ENCODE measurements at regions not wholly inside any gene's neighbourhood (a gene's known extent, or its start where the extent isn't known, plus 50 kb on each side); places are given as distances from the start of the nearest gene placed in this dataset.
A peak's percentile ranks its signal among the peaks of the same experiment; 100 is the strongest.

DNA sequence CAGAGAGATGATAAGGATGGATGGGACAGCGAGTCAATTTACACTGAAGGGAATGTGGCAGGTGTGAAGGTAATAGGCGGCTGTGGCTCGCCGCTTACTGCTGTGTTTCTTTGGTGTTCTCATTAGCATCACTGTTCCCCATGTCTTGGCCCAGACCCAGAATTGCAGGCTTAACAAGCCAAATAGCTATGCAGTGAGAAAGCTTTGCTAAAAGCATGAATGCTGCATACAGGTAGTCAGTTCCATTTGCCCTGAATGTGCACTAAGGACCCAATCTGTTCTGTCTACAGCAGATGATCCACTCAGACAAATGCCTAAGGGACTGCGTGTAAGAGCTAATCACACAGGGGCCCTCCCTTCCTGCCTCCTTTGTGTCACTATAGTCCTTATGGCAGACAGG is 262.6 kb downstream of the DCDC2C start (continued):
- TF ChIP-seq, protein P1, sequence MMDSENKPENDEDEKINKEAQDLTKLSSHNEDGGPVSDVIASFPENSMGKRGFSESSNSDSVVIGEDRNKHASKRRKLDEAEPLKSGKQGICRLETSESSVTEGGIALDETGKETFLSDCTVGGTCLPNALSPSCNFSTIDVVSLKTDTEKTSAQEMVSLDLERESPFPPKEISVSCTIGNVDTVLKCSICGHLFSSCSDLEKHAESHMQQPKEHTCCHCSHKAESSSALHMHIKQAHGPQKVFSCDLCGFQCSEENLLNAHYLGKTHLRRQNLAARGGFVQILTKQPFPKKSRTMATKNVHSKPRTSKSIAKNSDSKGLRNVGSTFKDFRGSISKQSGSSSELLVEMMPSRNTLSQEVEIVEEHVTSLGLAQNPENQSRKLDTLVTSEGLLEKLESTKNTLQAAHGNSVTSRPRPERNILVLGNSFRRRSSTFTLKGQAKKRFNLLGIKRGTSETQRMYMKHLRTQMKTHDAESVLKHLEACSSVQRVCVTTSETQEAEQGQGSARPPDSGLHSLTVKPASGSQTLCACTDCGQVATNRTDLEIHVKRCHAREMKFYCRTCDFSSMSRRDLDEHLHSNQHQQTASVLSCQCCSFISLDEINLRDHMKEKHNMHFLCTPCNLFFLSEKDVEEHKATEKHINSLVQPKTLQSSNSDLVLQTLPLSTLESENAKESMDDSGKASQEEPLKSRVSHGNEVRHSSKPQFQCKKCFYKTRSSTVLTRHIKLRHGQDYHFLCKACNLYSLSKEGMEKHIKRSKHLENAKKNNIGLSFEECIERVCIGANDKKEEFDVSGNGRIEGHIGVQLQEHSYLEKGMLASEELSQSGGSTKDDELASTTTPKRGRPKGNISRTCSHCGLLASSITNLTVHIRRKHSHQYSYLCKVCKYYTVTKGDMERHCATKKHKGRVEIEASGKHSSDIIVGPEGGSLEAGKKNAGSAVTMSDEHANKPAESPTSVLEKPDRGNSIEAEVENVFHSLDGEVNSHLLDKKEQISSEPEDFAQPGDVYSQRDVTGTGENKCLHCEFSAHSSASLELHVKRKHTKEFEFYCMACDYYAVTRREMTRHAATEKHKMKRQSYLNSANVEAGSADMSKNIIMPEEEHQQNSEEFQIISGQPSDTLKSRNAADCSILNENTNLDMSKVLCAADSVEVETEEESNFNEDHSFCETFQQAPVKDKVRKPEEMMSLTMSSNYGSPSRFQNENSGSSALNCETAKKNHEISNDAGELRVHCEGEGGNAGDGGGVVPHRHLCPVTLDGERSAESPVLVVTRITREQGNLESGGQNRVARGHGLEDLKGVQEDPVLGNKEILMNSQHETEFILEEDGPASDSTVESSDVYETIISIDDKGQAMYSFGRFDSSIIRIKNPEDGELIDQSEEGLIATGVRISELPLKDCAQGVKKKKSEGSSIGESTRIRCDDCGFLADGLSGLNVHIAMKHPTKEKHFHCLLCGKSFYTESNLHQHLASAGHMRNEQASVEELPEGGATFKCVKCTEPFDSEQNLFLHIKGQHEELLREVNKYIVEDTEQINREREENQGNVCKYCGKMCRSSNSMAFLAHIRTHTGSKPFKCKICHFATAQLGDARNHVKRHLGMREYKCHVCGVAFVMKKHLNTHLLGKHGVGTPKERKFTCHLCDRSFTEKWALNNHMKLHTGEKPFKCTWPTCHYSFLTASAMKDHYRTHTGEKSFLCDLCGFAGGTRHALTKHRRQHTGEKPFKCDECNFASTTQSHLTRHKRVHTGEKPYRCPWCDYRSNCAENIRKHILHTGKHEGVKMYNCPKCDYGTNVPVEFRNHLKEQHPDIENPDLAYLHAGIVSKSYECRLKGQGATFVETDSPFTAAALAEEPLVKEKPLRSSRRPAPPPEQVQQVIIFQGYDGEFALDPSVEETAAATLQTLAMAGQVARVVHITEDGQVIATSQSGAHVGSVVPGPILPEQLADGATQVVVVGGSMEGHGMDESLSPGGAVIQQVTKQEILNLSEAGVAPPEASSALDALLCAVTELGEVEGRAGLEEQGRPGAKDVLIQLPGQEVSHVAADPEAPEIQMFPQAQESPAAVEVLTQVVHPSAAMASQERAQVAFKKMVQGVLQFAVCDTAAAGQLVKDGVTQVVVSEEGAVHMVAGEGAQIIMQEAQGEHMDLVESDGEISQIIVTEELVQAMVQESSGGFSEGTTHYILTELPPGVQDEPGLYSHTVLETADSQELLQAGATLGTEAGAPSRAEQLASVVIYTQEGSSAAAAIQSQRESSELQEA (CRISPR knock-in tag; IDR thresholded peaks at IDR 0.05; ENCODE audit: not compliant biosample characterization), result no peak

GRCh38 chr2:3966470-3966869 is 263.1 kb downstream of the DCDC2C start:
- intact Hi-C loops (cut with micrococcal nuclease; ENCODE audit: unreplicated experiment), result no loop called here
- Histone ChIP-seq H3K4me2 (ENCODE audit: low read depth, low read length) (no peak overlapping the region), H3K27me3 (ENCODE audit: control insufficient read depth in 1 of 2, insufficient read depth in 2 of 2, low read length in 2 of 2) (peaks cover 4 to 16% of the 10 kb centered on the region in 2 experiments; a peak in 4 of 5 replicates), H2AFZ (ENCODE audit: low read length) (no peak overlapping the region), H3K36me3 (replicated peaks in 1 of 2; ENCODE audit: control insufficient read depth in 1 of 2, insufficient read depth in 2 of 2, low read length in 2 of 2) (no peaks in the 10 kb centered on the region), H3K9me3 (ENCODE audit: low read length) (0 out of 2 replicates have a peak, but pooled peaks cover under 1% of the 10 kb centered on the region), H3K9ac (ENCODE audit: insufficient read depth, low read depth, low read length) (no peak overlapping the region), H3K27ac (ENCODE audit: extremely low read length, insufficient read depth, low read length) (no peak overlapping the region), H3K4me1 (ENCODE audit: insufficient read depth, low read length) (no peaks in the 10 kb centered on the region), H3K79me2 (ENCODE audit: insufficient read depth, low read length) (no peaks in the 10 kb centered on the region), H3K4me3 (replicated peaks in 1 of 3; ENCODE audit: insufficient read depth in 1 of 3, low read depth in 2 of 3, low read length in 3 of 3) (no peak overlapping the region), H4K20me1 (ENCODE audit: insufficient read depth, low read length) (no peaks in the 10 kb centered on the region)
- WGBS (ENCODE audit: low lambda C conversion rate), result 0% methylated on average over 5 of the region's 5 CpGs
- no TSS peak for BruUV-seq (replicated peaks)
- ATAC-seq (no peak), FAIRE-seq (no peak), DNase-seq (ENCODE audit: low spot score) (no peak)
- ChIA-PET POLR2A (no interaction called here), CTCF (ENCODE audit: low intra/inter-chr PET ratio, low total read pairs) (no interaction called here)
- TF ChIP-seq SRSF9 (IDR thresholded peaks at IDR 0.05; ENCODE audit: borderline replicate concordance, insufficient read depth, low read depth, low read length, poor library complexity, severe bottlenecking), result no peak
- peak; percentile 75; the same call in 1 of the 2 replicates for TF ChIP-seq RBAK (CRISPR knock-in tag; IDR thresholded peaks at IDR 0.05)
- no peak for TF ChIP-seq XBP1 (CRISPR knock-in tag; IDR thresholded peaks at IDR 0.05)
- no peak for TF ChIP-seq ZNF431 (CRISPR knock-in tag; IDR thresholded peaks at IDR 0.05; ENCODE audit: borderline replicate concordance, low read depth)
- no peak for TF ChIP-seq DMAP1 (CRISPR knock-in tag; IDR thresholded peaks at IDR 0.05)
- no peak for TF ChIP-seq PTBP1 (IDR thresholded peaks at IDR 0.05; ENCODE audit: low read depth, low read length, poor library complexity, severe bottlenecking)
- TF ChIP-seq ZNF772 (CRISPR knock-in tag; IDR thresholded peaks at IDR 0.05), result no peak
- no peak for TF ChIP-seq NCOR1 (IDR thresholded peaks at IDR 0.05; ENCODE audit: borderline replicate concordance, low read length)
- TF ChIP-seq ZNF12 (CRISPR knock-in tag; IDR thresholded peaks at IDR 0.05), result peak; percentile 89
- in situ Hi-C loops (cut with HindIII; ENCODE audit: extremely low pct_ligation_motif_present, low pct_unique_long_range_greater_than_20kb), result no loop called here
